ENCODE measurements at regions not wholly inside any gene's neighbourhood (a gene's known extent, or its start where the extent isn't known, plus 50 kb on each side); places are given as distances from the start of the nearest gene placed in this dataset.

GRCh38 chr18:38010971-38011857 is 445.6 kb upstream of the CELF4 start:
- Histone ChIP-seq H3K27ac (ENCODE audit: low read depth in 1 of 2, low read length in 1 of 2) (no peak overlapping the region), H3K4me3 (ENCODE audit: low read length in 2 of 2) (no peak overlapping the region), H3K4me1 (ENCODE audit: control insufficient read depth in 2 of 2, insufficient read depth in 2 of 2, low read length in 2 of 2) (no peaks in the 10 kb centered on the region), H3K27me3 (ENCODE audit: control insufficient read depth in 2 of 2, insufficient read depth in 1 of 2, low read length in 1 of 2) (no peaks in the 10 kb centered on the region), H3K9me3 (ENCODE audit: control insufficient read depth in 2 of 2, insufficient read depth in 1 of 2, low read length in 1 of 2) (no peaks in the 10 kb centered on the region), H3K36me3 (ENCODE audit: control insufficient read depth in 2 of 2, insufficient read depth in 2 of 2, low read length in 1 of 2) (no peaks in the 10 kb centered on the region)
- WGBS: 95% methylated on average over 4 of the region's 4 CpGs
- DNase-seq (ENCODE audit: low read depth in 6 of 9, low spot score in 9 of 9): no peak

DNA sequence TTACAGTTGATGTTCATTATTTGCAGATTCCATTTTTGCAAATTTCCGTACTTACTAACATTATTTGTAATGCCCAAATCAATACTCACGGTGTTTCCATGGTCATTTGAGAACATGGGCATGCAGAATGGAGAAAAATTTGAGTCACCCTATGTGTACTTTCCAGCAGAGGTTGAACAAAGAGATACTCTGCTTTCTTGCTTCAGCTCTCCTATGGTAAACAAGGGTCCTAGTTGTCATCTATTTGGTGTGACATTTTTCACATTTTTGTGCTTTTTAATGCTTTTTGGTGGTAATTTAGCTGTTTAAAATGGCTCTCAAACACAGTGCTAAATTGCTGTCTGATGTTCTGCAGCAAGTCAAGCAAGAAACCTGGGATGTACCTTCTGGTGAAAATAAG is 444.4 kb upstream of the CELF4 start:
- H3K27ac ChIP-seq (ENCODE audit: low read depth in 1 of 2, low read length in 1 of 2): no peak overlapping the region
- no peaks in the 10 kb centered on the region for H3K36me3 ChIP-seq (ENCODE audit: control insufficient read depth in 2 of 2, insufficient read depth in 2 of 2, low read length in 1 of 2)
- H3K4me3 ChIP-seq (ENCODE audit: low read length in 2 of 2): no peak overlapping the region
- DNase-seq (ENCODE audit: low read depth in 6 of 9, low spot score in 9 of 9): no peak
- H3K27me3 ChIP-seq (ENCODE audit: control insufficient read depth in 2 of 2, insufficient read depth in 1 of 2, low read length in 1 of 2): no peaks in the 10 kb centered on the region
- H3K4me1 ChIP-seq (ENCODE audit: control insufficient read depth in 2 of 2, insufficient read depth in 2 of 2, low read length in 2 of 2): no peaks in the 10 kb centered on the region
- H3K9me3 ChIP-seq (ENCODE audit: control insufficient read depth in 2 of 2, insufficient read depth in 1 of 2, low read length in 1 of 2): no peaks in the 10 kb centered on the region
- WGBS: 93% methylated on average over 2 of the region's 2 CpGs

DNA sequence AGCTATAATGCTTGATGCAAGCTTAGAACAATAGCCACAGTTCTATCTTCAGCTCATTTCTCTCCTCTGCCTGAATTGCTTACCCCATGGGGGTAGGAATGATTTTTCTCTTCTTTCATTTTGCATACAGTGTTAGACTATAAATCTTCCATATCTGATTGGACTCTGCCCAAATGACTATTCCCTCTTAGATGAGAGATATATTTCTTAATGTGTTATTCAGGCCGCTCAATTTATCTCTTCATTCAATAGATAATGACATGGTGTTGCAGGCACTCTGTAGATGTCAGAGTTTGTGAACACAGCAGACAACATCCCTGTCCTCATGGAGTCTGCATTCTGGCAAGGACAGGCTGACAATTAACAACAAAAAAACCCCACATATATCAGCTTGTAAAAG is 443.7 kb upstream of the CELF4 start:
- no peaks in the 10 kb centered on the region for H3K27me3 ChIP-seq (ENCODE audit: control insufficient read depth in 2 of 2, insufficient read depth in 1 of 2, low read length in 1 of 2)
- no peaks in the 10 kb centered on the region for H3K36me3 ChIP-seq (ENCODE audit: control insufficient read depth in 2 of 2, insufficient read depth in 2 of 2, low read length in 1 of 2)
- WGBS: 66% methylated on average over 1 of the region's 1 CpG
- no peaks in the 10 kb centered on the region for H3K4me1 ChIP-seq (ENCODE audit: control insufficient read depth in 2 of 2, insufficient read depth in 2 of 2, low read length in 2 of 2)
- H3K9me3 ChIP-seq (ENCODE audit: control insufficient read depth in 2 of 2, insufficient read depth in 1 of 2, low read length in 1 of 2): no peaks in the 10 kb centered on the region
- H3K27ac ChIP-seq (ENCODE audit: low read depth in 1 of 2, low read length in 1 of 2): no peak overlapping the region
- no peak overlapping the region for H3K4me3 ChIP-seq (ENCODE audit: low read length in 2 of 2)
- no peak for DNase-seq (ENCODE audit: low read depth in 6 of 9, low spot score in 9 of 9)

DNA sequence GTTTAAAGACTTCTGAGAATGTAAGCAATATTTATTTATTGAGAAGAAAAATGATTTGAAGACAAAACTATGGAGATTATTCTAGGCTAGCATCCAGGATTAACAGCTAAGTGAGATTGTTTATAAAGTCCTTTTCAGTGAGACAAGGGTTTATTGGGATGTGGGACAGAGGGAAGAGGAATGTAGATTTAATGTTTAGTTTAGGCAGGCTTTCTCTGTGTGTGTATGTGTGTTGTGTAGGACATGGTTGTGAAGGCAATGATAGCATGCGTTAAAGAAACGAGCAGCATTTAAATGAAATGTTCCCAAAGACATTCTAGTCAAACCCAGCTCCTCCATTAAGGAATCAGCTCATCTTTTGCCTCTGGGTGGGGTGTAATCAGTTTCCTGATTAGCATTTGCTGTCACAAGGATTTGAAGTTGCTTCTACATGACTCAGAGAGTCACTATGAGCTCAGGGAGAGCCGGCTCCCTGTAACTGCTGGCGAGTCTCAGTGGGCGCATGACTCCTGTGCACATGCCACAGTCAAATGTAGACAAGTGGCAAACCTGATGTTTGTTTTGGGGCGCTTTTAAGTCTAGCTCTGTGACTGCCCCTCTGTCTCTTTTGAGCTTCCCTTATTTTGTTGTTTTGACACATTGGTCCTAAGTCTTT is 442.2 kb upstream of the CELF4 start:
- Histone ChIP-seq H3K27me3 (ENCODE audit: control insufficient read depth in 2 of 2, insufficient read depth in 1 of 2, low read length in 1 of 2) (no peaks in the 10 kb centered on the region), H3K4me1 (ENCODE audit: control insufficient read depth in 2 of 2, insufficient read depth in 2 of 2, low read length in 2 of 2) (no peaks in the 10 kb centered on the region), H3K36me3 (ENCODE audit: control insufficient read depth in 2 of 2, insufficient read depth in 2 of 2, low read length in 1 of 2) (no peaks in the 10 kb centered on the region), H3K9me3 (ENCODE audit: control insufficient read depth in 2 of 2, insufficient read depth in 1 of 2, low read length in 1 of 2) (no peaks in the 10 kb centered on the region), H3K4me3 (ENCODE audit: low read length in 2 of 2) (no peak overlapping the region), H3K27ac (ENCODE audit: low read depth in 1 of 2, low read length in 1 of 2) (no peak overlapping the region)
- no peak for DNase-seq (ENCODE audit: low read depth in 6 of 9, low spot score in 9 of 9)
- 95% methylated on average over 6 of the region's 6 CpGs for WGBS

DNA sequence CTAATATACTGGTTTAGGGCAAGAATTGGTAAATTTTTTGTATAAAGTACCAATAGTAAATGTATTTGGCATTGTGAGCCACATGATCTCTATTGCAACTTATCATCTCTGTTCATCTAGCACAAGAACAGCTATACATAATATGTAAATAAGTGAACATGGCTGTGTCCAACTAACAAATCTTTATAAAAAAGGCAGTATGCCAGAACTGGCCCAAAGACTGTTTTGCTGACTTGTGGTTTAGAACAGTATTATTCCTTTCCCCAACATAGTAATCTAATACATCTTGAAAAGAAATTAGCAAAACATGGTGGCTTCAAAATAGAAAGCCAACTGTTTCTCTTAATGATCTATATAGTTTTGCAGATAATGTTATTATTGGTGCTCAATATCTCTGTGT is 441.4 kb upstream of the CELF4 start:
- Histone ChIP-seq H3K36me3 (ENCODE audit: control insufficient read depth in 2 of 2, insufficient read depth in 2 of 2, low read length in 1 of 2) (no peaks in the 10 kb centered on the region), H3K4me3 (ENCODE audit: low read length in 2 of 2) (no peak overlapping the region), H3K27me3 (ENCODE audit: control insufficient read depth in 2 of 2, insufficient read depth in 1 of 2, low read length in 1 of 2) (no peaks in the 10 kb centered on the region), H3K27ac (ENCODE audit: low read depth in 1 of 2, low read length in 1 of 2) (no peak overlapping the region), H3K9me3 (ENCODE audit: control insufficient read depth in 2 of 2, insufficient read depth in 1 of 2, low read length in 1 of 2) (no peaks in the 10 kb centered on the region), H3K4me1 (ENCODE audit: control insufficient read depth in 2 of 2, insufficient read depth in 2 of 2, low read length in 2 of 2) (no peaks in the 10 kb centered on the region)
- DNase-seq (ENCODE audit: low read depth in 6 of 9, low spot score in 9 of 9): no peak

- H3K4me3 ChIP-seq (ENCODE audit: low read length in 2 of 2): no peak overlapping the region
- H3K27ac ChIP-seq (ENCODE audit: low read depth in 1 of 2, low read length in 1 of 2): no peak overlapping the region
- WGBS: 1% methylated on average over 2 of the region's 2 CpGs
- H3K36me3 ChIP-seq (ENCODE audit: control insufficient read depth in 2 of 2, insufficient read depth in 2 of 2, low read length in 1 of 2): no peaks in the 10 kb centered on the region
- no peaks in the 10 kb centered on the region for H3K4me1 ChIP-seq (ENCODE audit: control insufficient read depth in 2 of 2, insufficient read depth in 2 of 2, low read length in 2 of 2)
- DNase-seq (ENCODE audit: low read depth in 6 of 9, low spot score in 9 of 9): no peak
- no peaks in the 10 kb centered on the region for H3K27me3 ChIP-seq (ENCODE audit: control insufficient read depth in 2 of 2, insufficient read depth in 1 of 2, low read length in 1 of 2)
- H3K9me3 ChIP-seq (ENCODE audit: control insufficient read depth in 2 of 2, insufficient read depth in 1 of 2, low read length in 1 of 2): no peaks in the 10 kb centered on the region
These were observed 440.9 kb upstream of the CELF4 start for GRCh38 chr18:38006541-38006940.

GRCh38 chr18:37997695-37998094 is 432.1 kb upstream of the CELF4 start:
- no peaks in the 10 kb centered on the region for H3K27me3 ChIP-seq (ENCODE audit: control insufficient read depth in 2 of 2, insufficient read depth in 1 of 2, low read length in 1 of 2)
- WGBS: 94% methylated on average over 1 of the region's 1 CpG
- no peaks in the 10 kb centered on the region for H3K36me3 ChIP-seq (ENCODE audit: control insufficient read depth in 2 of 2, insufficient read depth in 2 of 2, low read length in 1 of 2)
- H3K27ac ChIP-seq (ENCODE audit: low read depth in 1 of 2, low read length in 1 of 2): no peak overlapping the region
- no peaks in the 10 kb centered on the region for H3K9me3 ChIP-seq (ENCODE audit: control insufficient read depth in 2 of 2, insufficient read depth in 1 of 2, low read length in 1 of 2)
- H3K4me3 ChIP-seq (ENCODE audit: low read length in 2 of 2): no peak overlapping the region
- H3K4me1 ChIP-seq (ENCODE audit: control insufficient read depth in 2 of 2, insufficient read depth in 2 of 2, low read length in 2 of 2): no peaks in the 10 kb centered on the region
- no peak for DNase-seq (ENCODE audit: low read depth in 6 of 9, low spot score in 9 of 9)

- Histone ChIP-seq H3K36me3 (ENCODE audit: control insufficient read depth in 2 of 2, insufficient read depth in 2 of 2, low read length in 1 of 2) (no peaks in the 10 kb centered on the region), H3K4me1 (ENCODE audit: control insufficient read depth in 2 of 2, insufficient read depth in 2 of 2, low read length in 2 of 2) (no peaks in the 10 kb centered on the region), H3K27ac (ENCODE audit: low read depth in 1 of 2, low read length in 1 of 2) (no peak overlapping the region), H3K4me3 (ENCODE audit: low read length in 2 of 2) (no peak overlapping the region), H3K9me3 (ENCODE audit: control insufficient read depth in 2 of 2, insufficient read depth in 1 of 2, low read length in 1 of 2) (no peaks in the 10 kb centered on the region), H3K27me3 (ENCODE audit: control insufficient read depth in 2 of 2, insufficient read depth in 1 of 2, low read length in 1 of 2) (no peaks in the 10 kb centered on the region)
- DNase-seq (ENCODE audit: low read depth in 6 of 9, low spot score in 9 of 9): no peak
- WGBS: 95% methylated on average over 5 of the region's 5 CpGs
These were observed 422.3 kb upstream of the CELF4 start for GRCh38 chr18:37987901-37988300.

GRCh38 chr18:37986665-37987064 is 421.1 kb upstream of the CELF4 start:
- Histone ChIP-seq H3K9me3 (ENCODE audit: control insufficient read depth in 2 of 2, insufficient read depth in 1 of 2, low read length in 1 of 2) (no peaks in the 10 kb centered on the region), H3K4me3 (ENCODE audit: low read length in 2 of 2) (no peak overlapping the region), H3K27me3 (ENCODE audit: control insufficient read depth in 2 of 2, insufficient read depth in 1 of 2, low read length in 1 of 2) (no peaks in the 10 kb centered on the region), H3K27ac (ENCODE audit: low read depth in 1 of 2, low read length in 1 of 2) (no peak overlapping the region), H3K36me3 (ENCODE audit: control insufficient read depth in 2 of 2, insufficient read depth in 2 of 2, low read length in 1 of 2) (no peaks in the 10 kb centered on the region), H3K4me1 (ENCODE audit: control insufficient read depth in 2 of 2, insufficient read depth in 2 of 2, low read length in 2 of 2) (no peaks in the 10 kb centered on the region)
- DNase-seq (ENCODE audit: low read depth in 6 of 9, low spot score in 9 of 9): no peak
- WGBS: 93% methylated on average over 4 of the region's 4 CpGs

Measured in thymus (tissue), 11 donors.